ENCODE measurements at regions not wholly inside any gene's neighbourhood (a gene's known extent, or its start where the extent isn't known, plus 50 kb on each side); places are given as distances from the start of the nearest gene placed in this dataset.

GRCh38 chr6:81999270-81999669 is 246.8 kb upstream of the TENT5A start:
- Mint-ChIP-seq H3K9me3 (ENCODE audit: insufficient read depth) (no peaks in the 10 kb centered on the region), H3K36me3 (ENCODE audit: low read depth) (no peaks in the 10 kb centered on the region), H3K27me3 (ENCODE audit: low read depth) (no peaks in the 10 kb centered on the region), H3K27ac (no peak overlapping the region), H3K4me3 (no peak overlapping the region), H3K4me1 (ENCODE audit: low read depth) (no peaks in the 10 kb centered on the region)
- CTCF ChIA-PET, result no interaction called here
- no peak for DNase-seq
- ATAC-seq, result no peak
- POLR2A ChIA-PET, result no interaction called here

GRCh38 chr6:81998432-81998831 is 246.0 kb upstream of the TENT5A start:
- DNase-seq (no peak), ATAC-seq (no peak)
- no peaks in the 10 kb centered on the region for H3K36me3 Mint-ChIP-seq (ENCODE audit: low read depth)
- POLR2A ChIA-PET, result no interaction called here
- no peak overlapping the region for H3K27ac Mint-ChIP-seq
- no peaks in the 10 kb centered on the region for H3K27me3 Mint-ChIP-seq (ENCODE audit: low read depth)
- H3K4me3 Mint-ChIP-seq, result no peak overlapping the region
- CTCF ChIA-PET, result no interaction called here
- no peaks in the 10 kb centered on the region for H3K4me1 Mint-ChIP-seq (ENCODE audit: low read depth)
- no peaks in the 10 kb centered on the region for H3K9me3 Mint-ChIP-seq (ENCODE audit: insufficient read depth)

GRCh38 chr6:81997090-81997926 is 244.8 kb upstream of the TENT5A start:
- ChIA-PET POLR2A (no interaction called here), CTCF (no interaction called here)
- H3K27ac Mint-ChIP-seq, result no peak overlapping the region
- no peak overlapping the region for H3K4me3 Mint-ChIP-seq
- no peaks in the 10 kb centered on the region for H3K4me1 Mint-ChIP-seq (ENCODE audit: low read depth)
- no peaks in the 10 kb centered on the region for H3K9me3 Mint-ChIP-seq (ENCODE audit: insufficient read depth)
- ATAC-seq (no peak), DNase-seq (no peak)
- H3K36me3 Mint-ChIP-seq (ENCODE audit: low read depth), result no peaks in the 10 kb centered on the region
- no peaks in the 10 kb centered on the region for H3K27me3 Mint-ChIP-seq (ENCODE audit: low read depth)

- ChIA-PET CTCF (no interaction called here), POLR2A (no interaction called here)
- no peaks in the 10 kb centered on the region for H3K9me3 Mint-ChIP-seq (ENCODE audit: insufficient read depth)
- H3K36me3 Mint-ChIP-seq (ENCODE audit: low read depth), result no peaks in the 10 kb centered on the region
- no peak overlapping the region for H3K27ac Mint-ChIP-seq
- H3K27me3 Mint-ChIP-seq (ENCODE audit: low read depth), result no peaks in the 10 kb centered on the region
- ATAC-seq, result no peak
- H3K4me3 Mint-ChIP-seq, result no peak overlapping the region
- H3K4me1 Mint-ChIP-seq (ENCODE audit: low read depth), result no peaks in the 10 kb centered on the region
- DNase-seq, result no peak
Measured at GRCh38 chr6:81996414-81996813, 243.9 kb upstream of the TENT5A start.

- Mint-ChIP-seq H3K9me3 (ENCODE audit: insufficient read depth) (no peaks in the 10 kb centered on the region), H3K36me3 (ENCODE audit: low read depth) (no peaks in the 10 kb centered on the region), H3K4me1 (ENCODE audit: low read depth) (no peaks in the 10 kb centered on the region), H3K27ac (no peak overlapping the region), H3K4me3 (no peak overlapping the region), H3K27me3 (ENCODE audit: low read depth) (no peaks in the 10 kb centered on the region)
- no peak for ATAC-seq
- ChIA-PET CTCF (no interaction called here), POLR2A (no interaction called here)
- no peak for DNase-seq
Measured at GRCh38 chr6:81995548-81996289, 243.2 kb upstream of the TENT5A start.

GRCh38 chr6:81988871-81989270 is 236.4 kb upstream of the TENT5A start:
- no peaks in the 10 kb centered on the region for H3K9me3 Mint-ChIP-seq (ENCODE audit: insufficient read depth)
- H3K4me1 Mint-ChIP-seq (ENCODE audit: low read depth), result no peaks in the 10 kb centered on the region
- no peak overlapping the region for H3K27ac Mint-ChIP-seq
- no peak overlapping the region for H3K4me3 Mint-ChIP-seq
- no peaks in the 10 kb centered on the region for H3K36me3 Mint-ChIP-seq (ENCODE audit: low read depth)
- no peaks in the 10 kb centered on the region for H3K27me3 Mint-ChIP-seq (ENCODE audit: low read depth)
- POLR2A ChIA-PET, result no interaction called here
- CTCF ChIA-PET, result no interaction called here
- no peak for ATAC-seq
- DNase-seq, result no peak

- Mint-ChIP-seq H3K27ac (no peak overlapping the region), H3K27me3 (ENCODE audit: low read depth) (no peaks in the 10 kb centered on the region), H3K4me1 (ENCODE audit: low read depth) (no peaks in the 10 kb centered on the region), H3K9me3 (ENCODE audit: insufficient read depth) (no peaks in the 10 kb centered on the region), H3K36me3 (ENCODE audit: low read depth) (no peaks in the 10 kb centered on the region), H3K4me3 (no peak overlapping the region)
- no peak for ATAC-seq
- DNase-seq, result no peak
- CTCF ChIA-PET, result no interaction called here
- POLR2A ChIA-PET, result no interaction called here
Measured at GRCh38 chr6:81988446-81988845, 236.0 kb upstream of the TENT5A start.

- no peak overlapping the region for H3K4me3 Mint-ChIP-seq
- H3K4me1 Mint-ChIP-seq (ENCODE audit: low read depth), result no peaks in the 10 kb centered on the region
- no peaks in the 10 kb centered on the region for H3K36me3 Mint-ChIP-seq (ENCODE audit: low read depth)
- CTCF ChIA-PET, result no interaction called here
- POLR2A ChIA-PET, result no interaction called here
- no peaks in the 10 kb centered on the region for H3K27me3 Mint-ChIP-seq (ENCODE audit: low read depth)
- DNase-seq (no peak), ATAC-seq (no peak)
- H3K27ac Mint-ChIP-seq, result no peak overlapping the region
- H3K9me3 Mint-ChIP-seq (ENCODE audit: insufficient read depth), result no peaks in the 10 kb centered on the region
Measured at GRCh38 chr6:81987293-81987692, 234.8 kb upstream of the TENT5A start.

- H3K4me1 Mint-ChIP-seq (ENCODE audit: low read depth), result no peaks in the 10 kb centered on the region
- no peaks in the 10 kb centered on the region for H3K27me3 Mint-ChIP-seq (ENCODE audit: low read depth)
- ATAC-seq, result no peak
- no peak for DNase-seq
- CTCF ChIA-PET, result no interaction called here
- H3K9me3 Mint-ChIP-seq (ENCODE audit: insufficient read depth), result no peaks in the 10 kb centered on the region
- H3K27ac Mint-ChIP-seq, result no peak overlapping the region
- POLR2A ChIA-PET, result no interaction called here
- H3K36me3 Mint-ChIP-seq (ENCODE audit: low read depth), result no peaks in the 10 kb centered on the region
- H3K4me3 Mint-ChIP-seq, result no peak overlapping the region
Measured at GRCh38 chr6:81985191-81985590, 232.7 kb upstream of the TENT5A start.

- H3K27ac Mint-ChIP-seq, result no peak overlapping the region
- ATAC-seq (no peak), DNase-seq (no peak)
- H3K4me3 Mint-ChIP-seq, result no peak overlapping the region
- CTCF ChIA-PET, result no interaction called here
- POLR2A ChIA-PET, result no interaction called here
- no peaks in the 10 kb centered on the region for H3K4me1 Mint-ChIP-seq (ENCODE audit: low read depth)
- no peaks in the 10 kb centered on the region for H3K27me3 Mint-ChIP-seq (ENCODE audit: low read depth)
- no peaks in the 10 kb centered on the region for H3K9me3 Mint-ChIP-seq (ENCODE audit: insufficient read depth)
- no peaks in the 10 kb centered on the region for H3K36me3 Mint-ChIP-seq (ENCODE audit: low read depth)
Measured at GRCh38 chr6:81984599-81984998, 232.1 kb upstream of the TENT5A start.

- DNase-seq, result no peak
- Mint-ChIP-seq H3K27ac (no peak overlapping the region), H3K27me3 (ENCODE audit: low read depth) (no peaks in the 10 kb centered on the region), H3K9me3 (ENCODE audit: insufficient read depth) (no peaks in the 10 kb centered on the region), H3K4me1 (ENCODE audit: low read depth) (no peaks in the 10 kb centered on the region), H3K4me3 (no peak overlapping the region), H3K36me3 (ENCODE audit: low read depth) (no peaks in the 10 kb centered on the region)
- ATAC-seq, result no peak
- CTCF ChIA-PET, result no interaction called here
- POLR2A ChIA-PET, result no interaction called here
Measured at GRCh38 chr6:81981812-81982211, 229.3 kb upstream of the TENT5A start.

- no peaks in the 10 kb centered on the region for H3K4me1 Mint-ChIP-seq (ENCODE audit: low read depth)
Measured at GRCh38 chr6:81979767-81980166, 227.3 kb upstream of the TENT5A start.

GRCh38 chr6:81979329-81979728 is 226.8 kb upstream of the TENT5A start:
- Mint-ChIP-seq H3K36me3 (ENCODE audit: low read depth) (no peaks in the 10 kb centered on the region), H3K27ac (no peak overlapping the region), H3K4me3 (no peak overlapping the region), H3K27me3 (ENCODE audit: low read depth) (no peaks in the 10 kb centered on the region), H3K9me3 (ENCODE audit: insufficient read depth) (no peaks in the 10 kb centered on the region), H3K4me1 (ENCODE audit: low read depth) (no peaks in the 10 kb centered on the region)
- ChIA-PET POLR2A (no interaction called here), CTCF (no interaction called here)
- DNase-seq (no peak), ATAC-seq (no peak)

More at GRCh38 chr6:81979767-81980166, 227.3 kb upstream of the TENT5A start:
- DNase-seq, result no peak
- Mint-ChIP-seq H3K4me3 (no peak overlapping the region), H3K9me3 (ENCODE audit: insufficient read depth) (no peaks in the 10 kb centered on the region), H3K27ac (no peak overlapping the region), H3K27me3 (ENCODE audit: low read depth) (no peaks in the 10 kb centered on the region), H3K36me3 (ENCODE audit: low read depth) (no peaks in the 10 kb centered on the region)
- ChIA-PET CTCF (no interaction called here), POLR2A (no interaction called here)
- ATAC-seq, result no peak
